Neural cell (in vitro differentiated cells): ENCODE measurements at regions not wholly inside any gene's neighbourhood (a gene's known extent, or its start where the extent isn't known, plus 50 kb on each side); places are given as distances from the start of the nearest gene placed in this dataset.

Experiments used
- H2AFZ ChIP-seq: fragments of 200-600, 300-800 bp; sonication (generic), shearing (Covaris generic); 2 replicates; pipeline ENCODE4 v1.6.0; 2014; ENCODE audit warnings: low read depth, mild to moderate bottlenecking, antibody characterized with exemption, low read length, moderate library complexity
- H3F3A ChIP-seq: fragments of 200-600 bp; shearing (Covaris generic); 2 replicates; pipeline ENCODE4 v1.6.1; 2016; ENCODE audit warnings: mild to moderate bottlenecking, moderate library complexity, mixed read lengths, antibody characterized with exemption, low read length; ENCODE audit not compliant: insufficient read depth, poor library complexity, severe bottlenecking
- H3K27ac ChIP-seq: fragments of 200-600, 300-800 bp; sonication (generic), shearing (Covaris generic); 2 replicates; pipeline ENCODE4 v1.5.1; 2014; ENCODE audit warnings: mild to moderate bottlenecking, low read length, moderate library complexity
- H3K27me3 ChIP-seq: fragments of 300-800, 200-600 bp; sonication (generic), shearing (Covaris generic); 2 replicates; pipeline ENCODE4 v1.6.0; 2014; ENCODE audit warnings: mild to moderate bottlenecking, low read depth, low read length, moderate library complexity; ENCODE audit not compliant: insufficient read depth
- H3K36me3 ChIP-seq: fragments of 300-800, 200-600 bp; sonication (generic), shearing (Covaris generic); 2 replicates; pipeline ENCODE4 v1.5.1; 2014; ENCODE audit warnings: mild to moderate bottlenecking, antibody characterized with exemption, low read length, moderate library complexity; ENCODE audit not compliant: insufficient read depth
- H3K4me2 ChIP-seq: fragments of 300-800, 200-600 bp; sonication (generic), shearing (Covaris generic); 2 replicates; pipeline ENCODE4 v1.6.0; 2014; ENCODE audit warnings: mild to moderate bottlenecking, low read length
- H3K4me3 ChIP-seq: fragments of 300-800, 200-600 bp; sonication (generic), shearing (Covaris generic); 2 replicates; pipeline ENCODE4 v1.5.1; 2014; ENCODE audit warnings: mild to moderate bottlenecking, low read length, moderate library complexity
- H3K79me2 ChIP-seq: fragments of 200-600 bp; shearing (Covaris generic); replicated peaks from 2 replicates; pipeline ENCODE4 v1.6.0; 2014; ENCODE audit warnings: mild to moderate bottlenecking, low read length, moderate library complexity; ENCODE audit not compliant: insufficient read depth
- H3K9ac ChIP-seq: fragments of 300-800, 200-600 bp; sonication (generic), shearing (Covaris generic); 2 replicates; pipeline ENCODE4 v1.6.1; 2016; ENCODE audit warnings: mild to moderate bottlenecking, low read length, mixed read lengths
- H3K9me2 ChIP-seq: fragments of 200-600 bp; shearing (Covaris generic); 2 replicates; pipeline ENCODE4 v1.6.1; 2016; ENCODE audit warnings: mild to moderate bottlenecking, low read length, mixed read lengths; ENCODE audit not compliant: insufficient read depth
- H3K9me3 ChIP-seq: fragments of 200-600, 300-800 bp; sonication (generic), shearing (Covaris generic); 2 replicates; pipeline ENCODE4 v1.6.1; 2016; ENCODE audit warnings: mild to moderate bottlenecking, mixed run types, low read length, moderate library complexity, mixed read lengths
- H4K20me1 ChIP-seq: fragments of 200-600 bp; shearing (Covaris generic); 2 replicates; pipeline ENCODE4 v1.6.1; 2016; ENCODE audit warnings: mild to moderate bottlenecking, mixed run types; ENCODE audit not compliant: insufficient read depth
- EP300 ChIP-seq: fragments of 450-650 bp; conservative IDR thresholded peaks from 2 replicates; pipeline ENCODE4 v1.6.1; 2014; ENCODE audit warnings: antibody characterized with exemption, mild to moderate bottlenecking, moderate library complexity; ENCODE audit not compliant: poor library complexity, severe bottlenecking
- EZH2 ChIP-seq: fragments of 200-600, 300-800 bp; shearing (Covaris generic), sonication (generic); IDR thresholded peaks from 2 replicates; pipeline ENCODE4 v1.6.1; 2014; ENCODE audit warnings: antibody characterized with exemption, low read length, borderline replicate concordance, mild to moderate bottlenecking; ENCODE audit not compliant: insufficient read depth, poor library complexity, severe bottlenecking
- MXI1 ChIP-seq: fragments of 450-650 bp; conservative IDR thresholded peaks from 2 replicates; pipeline ENCODE4 v1.6.1; 2014; ENCODE audit warnings: antibody characterized with exemption, mild to moderate bottlenecking; ENCODE audit not compliant: poor library complexity, severe bottlenecking
- POLR2AphosphoS5 ChIP-seq: IDR thresholded peaks from 2 replicates; pipeline ENCODE4 v1.6.1; 2012
- RAD21 ChIP-seq: fragments of 450-650 bp; conservative IDR thresholded peaks from 2 replicates; pipeline ENCODE4 v1.6.1; 2014; ENCODE audit warnings: antibody characterized with exemption, mild to moderate bottlenecking, moderate library complexity
- SMC3 ChIP-seq: fragments of 450-650 bp; conservative IDR thresholded peaks from 2 replicates; pipeline ENCODE4 v1.6.1; 2014; ENCODE audit warnings: antibody characterized with exemption, mild to moderate bottlenecking, moderate library complexity; ENCODE audit not compliant: poor library complexity
- TAF1 ChIP-seq: IDR thresholded peaks from 2 replicates; pipeline ENCODE4 v1.6.1; 2012; ENCODE audit warnings: low read depth
- TF ChIP-seq, protein P1 (sequence below): fragments of 450-650 bp; IDR thresholded peaks from 2 replicates; pipeline ENCODE4 v1.5.1; 2014; ENCODE audit warnings: antibody characterized with exemption, mild to moderate bottlenecking, moderate library complexity; ENCODE audit not compliant: poor library complexity, severe bottlenecking
- TF ChIP-seq, protein P2 (sequence below): IDR thresholded peaks from 2 replicates; pipeline ENCODE4 v1.6.1; 2012; ENCODE audit warnings: borderline replicate concordance

DNA sequence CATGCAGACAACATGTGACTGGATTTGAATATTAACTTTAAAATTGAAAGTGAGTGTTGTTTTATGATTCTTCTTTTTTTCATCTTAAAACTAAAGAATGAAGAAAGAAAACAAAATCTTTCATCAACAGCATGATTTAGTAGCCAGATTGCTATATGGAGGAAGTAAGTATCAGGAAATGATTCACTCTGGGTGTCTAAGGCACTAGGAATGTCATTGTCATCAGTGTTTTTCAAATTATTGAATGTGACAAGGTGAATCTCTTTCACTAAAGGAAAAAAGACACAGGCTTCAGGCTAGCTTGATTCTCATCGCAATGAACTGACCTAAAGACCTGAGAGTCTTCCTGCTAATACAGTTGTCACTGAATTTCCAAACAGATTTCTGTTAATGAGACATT is 430.1 kb downstream of the FBXO15 start:
- Histone ChIP-seq H3K79me2 (no peaks in the 10 kb centered on the region), H2AFZ (no peak overlapping the region), H3K4me2 (no peak overlapping the region), H4K20me1 (no peaks in the 10 kb centered on the region), H3K4me3 (no peak overlapping the region), H3F3A (no peaks in the 10 kb centered on the region), H3K9ac (no peak overlapping the region), H3K36me3 (no peaks in the 10 kb centered on the region), H3K27ac (no peak overlapping the region), H3K27me3 (no peaks in the 10 kb centered on the region), H3K9me3 (no peaks in the 10 kb centered on the region), H3K9me2 (no peaks in the 10 kb centered on the region)
- TF ChIP-seq, protein P1, sequence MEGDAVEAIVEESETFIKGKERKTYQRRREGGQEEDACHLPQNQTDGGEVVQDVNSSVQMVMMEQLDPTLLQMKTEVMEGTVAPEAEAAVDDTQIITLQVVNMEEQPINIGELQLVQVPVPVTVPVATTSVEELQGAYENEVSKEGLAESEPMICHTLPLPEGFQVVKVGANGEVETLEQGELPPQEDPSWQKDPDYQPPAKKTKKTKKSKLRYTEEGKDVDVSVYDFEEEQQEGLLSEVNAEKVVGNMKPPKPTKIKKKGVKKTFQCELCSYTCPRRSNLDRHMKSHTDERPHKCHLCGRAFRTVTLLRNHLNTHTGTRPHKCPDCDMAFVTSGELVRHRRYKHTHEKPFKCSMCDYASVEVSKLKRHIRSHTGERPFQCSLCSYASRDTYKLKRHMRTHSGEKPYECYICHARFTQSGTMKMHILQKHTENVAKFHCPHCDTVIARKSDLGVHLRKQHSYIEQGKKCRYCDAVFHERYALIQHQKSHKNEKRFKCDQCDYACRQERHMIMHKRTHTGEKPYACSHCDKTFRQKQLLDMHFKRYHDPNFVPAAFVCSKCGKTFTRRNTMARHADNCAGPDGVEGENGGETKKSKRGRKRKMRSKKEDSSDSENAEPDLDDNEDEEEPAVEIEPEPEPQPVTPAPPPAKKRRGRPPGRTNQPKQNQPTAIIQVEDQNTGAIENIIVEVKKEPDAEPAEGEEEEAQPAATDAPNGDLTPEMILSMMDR: no peak
- TF ChIP-seq, protein P2, sequence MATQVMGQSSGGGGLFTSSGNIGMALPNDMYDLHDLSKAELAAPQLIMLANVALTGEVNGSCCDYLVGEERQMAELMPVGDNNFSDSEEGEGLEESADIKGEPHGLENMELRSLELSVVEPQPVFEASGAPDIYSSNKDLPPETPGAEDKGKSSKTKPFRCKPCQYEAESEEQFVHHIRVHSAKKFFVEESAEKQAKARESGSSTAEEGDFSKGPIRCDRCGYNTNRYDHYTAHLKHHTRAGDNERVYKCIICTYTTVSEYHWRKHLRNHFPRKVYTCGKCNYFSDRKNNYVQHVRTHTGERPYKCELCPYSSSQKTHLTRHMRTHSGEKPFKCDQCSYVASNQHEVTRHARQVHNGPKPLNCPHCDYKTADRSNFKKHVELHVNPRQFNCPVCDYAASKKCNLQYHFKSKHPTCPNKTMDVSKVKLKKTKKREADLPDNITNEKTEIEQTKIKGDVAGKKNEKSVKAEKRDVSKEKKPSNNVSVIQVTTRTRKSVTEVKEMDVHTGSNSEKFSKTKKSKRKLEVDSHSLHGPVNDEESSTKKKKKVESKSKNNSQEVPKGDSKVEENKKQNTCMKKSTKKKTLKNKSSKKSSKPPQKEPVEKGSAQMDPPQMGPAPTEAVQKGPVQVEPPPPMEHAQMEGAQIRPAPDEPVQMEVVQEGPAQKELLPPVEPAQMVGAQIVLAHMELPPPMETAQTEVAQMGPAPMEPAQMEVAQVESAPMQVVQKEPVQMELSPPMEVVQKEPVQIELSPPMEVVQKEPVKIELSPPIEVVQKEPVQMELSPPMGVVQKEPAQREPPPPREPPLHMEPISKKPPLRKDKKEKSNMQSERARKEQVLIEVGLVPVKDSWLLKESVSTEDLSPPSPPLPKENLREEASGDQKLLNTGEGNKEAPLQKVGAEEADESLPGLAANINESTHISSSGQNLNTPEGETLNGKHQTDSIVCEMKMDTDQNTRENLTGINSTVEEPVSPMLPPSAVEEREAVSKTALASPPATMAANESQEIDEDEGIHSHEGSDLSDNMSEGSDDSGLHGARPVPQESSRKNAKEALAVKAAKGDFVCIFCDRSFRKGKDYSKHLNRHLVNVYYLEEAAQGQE: no peak
- TF ChIP-seq POLR2AphosphoS5 (no peak), EZH2 (no peak), SMC3 (no peak), MXI1 (no peak), TAF1 (no peak), RAD21 (no peak), EP300 (no peak)

DNA sequence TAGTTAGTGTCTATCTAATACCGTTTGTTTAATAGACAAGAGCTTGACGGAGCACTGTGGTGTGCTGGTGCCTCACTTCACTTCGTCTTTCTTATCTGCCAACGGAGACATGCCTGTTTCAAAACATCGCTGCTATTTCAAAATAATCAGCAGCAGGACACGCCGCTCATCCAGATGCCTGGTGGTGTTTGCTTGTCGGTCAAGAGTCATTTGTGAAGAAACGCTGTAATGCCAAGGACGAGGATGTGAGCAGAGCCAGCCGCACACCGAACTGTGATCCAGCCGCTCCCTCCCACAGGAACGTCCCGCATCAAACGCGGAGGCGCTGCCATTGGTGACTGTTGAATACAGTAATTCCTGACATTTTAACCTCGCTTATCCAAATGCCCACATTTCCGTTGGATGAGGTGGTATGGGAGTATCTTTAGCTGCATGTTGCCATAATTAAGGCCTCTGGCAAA is 432.4 kb downstream of the FBXO15 start:
- Histone ChIP-seq H3K27ac (no peak overlapping the region), H3K9me2 (no peaks in the 10 kb centered on the region), H3F3A (no peaks in the 10 kb centered on the region), H3K4me3 (no peak overlapping the region), H3K79me2 (no peaks in the 10 kb centered on the region), H4K20me1 (no peaks in the 10 kb centered on the region), H3K9ac (no peak overlapping the region), H2AFZ (no peak overlapping the region), H3K9me3 (no peaks in the 10 kb centered on the region), H3K4me2 (no peak overlapping the region), H3K27me3 (no peaks in the 10 kb centered on the region), H3K36me3 (no peaks in the 10 kb centered on the region)
- TF ChIP-seq POLR2AphosphoS5 (no peak), EZH2 (no peak), SMC3 (no peak), RAD21 (no peak), EP300 (no peak), TAF1 (no peak), MXI1 (no peak)
- TF ChIP-seq, protein P1: no peak
- TF ChIP-seq, protein P2: no peak
